H1 (cell line): ENCODE measurements at regions not wholly inside any gene's neighbourhood (a gene's known extent, or its start where the extent isn't known, plus 50 kb on each side); places are given as distances from the start of the nearest gene placed in this dataset.

Experiments
- CTCF ChIA-PET: fragments of 300-600 bp; sonication (Branson Sonifier 250); formaldehyde crosslinking; loops from one replicate; lab custom pipeline; 2021; ENCODE audit not compliant: partially characterized antibody; lab: Charles Lee
- POLR2A ChIA-PET: fragments of 300-600 bp; sonication (Branson Sonifier 250); formaldehyde crosslinking; loops from one replicate; lab custom pipeline; 2021; ENCODE audit warnings: inconsistent platforms; ENCODE audit not compliant: partially characterized antibody; lab: Charles Lee
- DNase-seq, 2 experiments: peaks; one replicate each; pipeline versions ENCODE4 v3.0.0 to v3.0.0-alpha.2; 2010 to 2022; ENCODE audit warnings: low spot score in 2 of 2, low read depth in 1 of 2, mixed read lengths in 1 of 2
- FAIRE-seq: peaks from 2 replicates; lab custom pipeline; 2011; peaks lifted over from hg19 to GRCh38; lab: Jason Lieb, UNC
- H2AFZ ChIP-seq: 2 replicates; pipeline ENCODE4 v1.8.1; 2012; ENCODE audit warnings: low read length, inconsistent platforms
- H2AK5ac ChIP-seq: 2 replicates; pipeline ENCODE4 v1.6.1; 2013; ENCODE audit warnings: low read depth, low read length
- H2BK120ac ChIP-seq: replicated peaks from 2 replicates; pipeline ENCODE3; 2013; ENCODE audit warnings: low read depth, low read length, inconsistent platforms
- H2BK12ac ChIP-seq: 2 replicates; pipeline ENCODE4 v1.6.1; 2013; ENCODE audit warnings: low read depth, low read length
- H2BK15ac ChIP-seq: 2 replicates; pipeline ENCODE4 v1.6.1; 2013; ENCODE audit warnings: low read length
- H2BK20ac ChIP-seq: 2 replicates; pipeline ENCODE4 v1.6.1; 2013; ENCODE audit warnings: low read length
- H2BK5ac ChIP-seq: 2 replicates; pipeline ENCODE4 v1.6.1; 2013; ENCODE audit warnings: low read depth, low read length
- H3K14ac ChIP-seq: 2 replicates; pipeline ENCODE4 v1.6.1; 2013; ENCODE audit warnings: inconsistent platforms; ENCODE audit not compliant: insufficient read length
- H3K18ac ChIP-seq: 2 replicates; pipeline ENCODE4 v1.6.1; 2013; ENCODE audit warnings: low read length; ENCODE audit errors: extremely low read depth
- H3K23ac ChIP-seq: 2 replicates; pipeline ENCODE4 v1.6.1; 2013; ENCODE audit warnings: inconsistent platforms; ENCODE audit not compliant: insufficient read length
- H3K23me2 ChIP-seq: 2 replicates; pipeline ENCODE4 v1.6.1; 2013; ENCODE audit warnings: low read depth, low read length
- H3K27ac ChIP-seq: 2 replicates; pipeline ENCODE4 v1.6.1; 2011; ENCODE audit warnings: low read depth, low read length, inconsistent platforms
- H3K27me3 ChIP-seq, 4 experiments: replicated peaks in 1 of 4; 1 replicate in 1 of 4; 2 replicates in 3 of 4; pipeline versions ENCODE4 v1.6.1 to v1.8.1; 2011 to 2013; ENCODE audit warnings: low read length in 3 of 4, mild to moderate bottlenecking in 3 of 4, inconsistent platforms in 2 of 4, mixed read lengths in 2 of 4, moderate library complexity in 1 of 4; ENCODE audit not compliant: control insufficient read depth in 3 of 4, insufficient read depth in 3 of 4; ENCODE audit errors: extremely low read depth in 1 of 4
- H3K36me3 ChIP-seq, 4 experiments: 2 replicates each; pipeline versions ENCODE4 v1.6.1 to v1.8.1; 2011 to 2013; ENCODE audit warnings: mild to moderate bottlenecking in 4 of 4, low read length in 3 of 4, moderate library complexity in 2 of 4, control low read depth in 1 of 4, inconsistent platforms in 1 of 4; ENCODE audit not compliant: insufficient read depth in 4 of 4, control insufficient read depth in 2 of 4
- H3K4ac ChIP-seq: replicated peaks from 2 replicates; pipeline ENCODE3; 2013; ENCODE audit warnings: low read length, low read depth, mixed read lengths, inconsistent platforms; ENCODE audit not compliant: insufficient read length
- H3K4me1 ChIP-seq, 4 experiments: replicated peaks in 1 of 4; 1 replicate in 1 of 4; 2 replicates in 3 of 4; pipeline versions ENCODE4 v1.6.1 to v1.8.1; 2011 to 2013; ENCODE audit warnings: low read length in 3 of 4, inconsistent platforms in 2 of 4, mixed read lengths in 1 of 4; ENCODE audit not compliant: insufficient read depth in 4 of 4, control insufficient read depth in 3 of 4
- H3K4me2 ChIP-seq, 2 experiments: 2 replicates each; pipeline versions ENCODE4 v1.6.1 to v1.8.1; 2011 to 2013; ENCODE audit warnings: low read depth in 2 of 2, low read length in 2 of 2, control low read depth in 1 of 2, inconsistent platforms in 1 of 2, mild to moderate bottlenecking in 1 of 2; ENCODE audit not compliant: insufficient read depth in 1 of 2
- H3K4me3 ChIP-seq, 4 experiments: fragments of 200-600, 300-600 bp in 1 of 4; sonication (generic), shearing (Covaris generic), sonication (Bioruptor Twin) in 1 of 4; 2 replicates each; pipeline versions ENCODE4 v1.5.1 to v1.8.1; 2011 to 2016; ENCODE audit warnings: low read length in 4 of 4, low read depth in 3 of 4, control low read depth in 2 of 4, inconsistent platforms in 2 of 4, mild to moderate bottlenecking in 2 of 4, mixed read lengths in 1 of 4, moderate library complexity in 1 of 4; ENCODE audit not compliant: insufficient read depth in 2 of 4; ENCODE audit errors: extremely low read depth in 1 of 4
- H3K56ac ChIP-seq: replicated peaks from 2 replicates; pipeline ENCODE3; 2013; ENCODE audit warnings: low read depth, mild to moderate bottlenecking, mixed read lengths, low read length, inconsistent platforms; ENCODE audit not compliant: insufficient read length
- H3K79me1 ChIP-seq: 2 replicates; pipeline ENCODE4 v1.6.1; 2013; ENCODE audit warnings: low read depth, low read length, control low read depth
- H3K79me2 ChIP-seq, 2 experiments: 2 replicates each; pipeline versions ENCODE4 v1.6.1 to v1.8.1; 2012 to 2013; ENCODE audit warnings: low read length in 2 of 2, mild to moderate bottlenecking in 2 of 2, inconsistent platforms in 1 of 2; ENCODE audit not compliant: insufficient read depth in 2 of 2, control insufficient read depth in 1 of 2
- H3K9ac ChIP-seq, 4 experiments: replicated peaks in 1 of 4; 1 replicate in 1 of 4; 2 replicates in 3 of 4; pipeline versions ENCODE4 v1.6.1 to v1.8.1; 2011 to 2013; ENCODE audit warnings: low read depth in 3 of 4, low read length in 3 of 4, control low read depth in 2 of 4, mild to moderate bottlenecking in 2 of 4, moderate library complexity in 2 of 4, inconsistent platforms in 1 of 4; ENCODE audit errors: extremely low read depth in 1 of 4
- H3K9me3 ChIP-seq, 2 experiments: 2 replicates each; pipeline versions ENCODE4 v1.6.1 to v1.8.1; 2012 to 2013; ENCODE audit warnings: mild to moderate bottlenecking in 2 of 2, moderate library complexity in 2 of 2, control low read depth in 1 of 2, inconsistent platforms in 1 of 2, low read depth in 1 of 2, low read length in 1 of 2, mixed read lengths in 1 of 2; ENCODE audit not compliant: insufficient read depth in 2 of 2
- H4K20me1 ChIP-seq, 2 experiments: replicated peaks in 1 of 2; 2 replicates each; pipeline versions ENCODE3 to v1.8.1; 2011 to 2013; ENCODE audit warnings: inconsistent platforms in 2 of 2, low read length in 2 of 2, mild to moderate bottlenecking in 1 of 2; ENCODE audit not compliant: insufficient read depth in 2 of 2, control insufficient read depth in 1 of 2
- H4K5ac ChIP-seq: 2 replicates; pipeline ENCODE4 v1.6.1; 2013; ENCODE audit warnings: low read length, low read depth, mixed read lengths, inconsistent platforms; ENCODE audit not compliant: insufficient read length
- H4K8ac ChIP-seq: 2 replicates; pipeline ENCODE4 v1.8.0; 2013; ENCODE audit warnings: mild to moderate bottlenecking, moderate library complexity, low read length, inconsistent platforms; ENCODE audit not compliant: insufficient read depth; ENCODE audit errors: extremely low read depth
- H4K91ac ChIP-seq: replicated peaks from 2 replicates; pipeline ENCODE3; 2013; ENCODE audit warnings: low read length, mixed read lengths, inconsistent platforms; ENCODE audit not compliant: insufficient read length
- EP300 ChIP-seq, 2 experiments: IDR thresholded peaks; 1 replicate in 1 of 2; 2 replicates in 1 of 2; pipeline ENCODE4 v1.6.1; 2011 to 2012; ENCODE audit warnings: low read depth in 2 of 2, low read length in 2 of 2, mild to moderate bottlenecking in 2 of 2, borderline replicate concordance in 1 of 2, inconsistent platforms in 1 of 2, moderate library complexity in 1 of 2
- JUN ChIP-seq: IDR thresholded peaks from 2 replicates; pipeline ENCODE4 v1.6.1; 2011; ENCODE audit warnings: low read depth, mild to moderate bottlenecking, improper control_type of control experiment, low read length
- NRF1 ChIP-seq: IDR thresholded peaks from 2 replicates; pipeline ENCODE4 v1.6.1; 2011; ENCODE audit warnings: mild to moderate bottlenecking, low read depth, low read length, improper control_type of control experiment
- RBBP5 ChIP-seq: IDR thresholded peaks from 2 replicates; pipeline ENCODE4 v1.7.1; 2012; ENCODE audit warnings: low read depth, mild to moderate bottlenecking, inconsistent platforms, low read length, moderate library complexity, borderline replicate concordance
- SUZ12 ChIP-seq: fragments of 200-600 bp; sonication (generic); IDR thresholded peaks from 2 replicates; pipeline ENCODE4 v1.6.1; 2012; ENCODE audit warnings: mild to moderate bottlenecking, inconsistent platforms, low read length, moderate library complexity, mixed read lengths
- WGBS, 2 experiments: shearing (Covaris generic) in 1 of 2; methylation state at CpG; one replicate each; pipeline versions ENCODE4 v1.1.6 to v1.1.7; 2013 to 2015; ENCODE audit warnings: low lambda C conversion rate in 2 of 2, mixed read lengths in 2 of 2, inconsistent platforms in 1 of 2, low coverage in 1 of 2, missing lambda C conversion rate in 1 of 2; ENCODE audit not compliant: insufficient replicate concordance in 2 of 2, insufficient coverage in 1 of 2, insufficient read length in 1 of 2; ENCODE audit errors: extremely low coverage in 1 of 2, missing lambda C conversion rate in 1 of 2; 5-methylcytosine and 5-hydroxymethylcytosine counted together
- TF ChIP-seq, protein P1 (sequence below): IDR thresholded peaks from 2 replicates; pipeline ENCODE4 v1.6.1; 2012; ENCODE audit warnings: inconsistent platforms

GRCh38 chr2:24424387-24424786, 64.1 kb upstream of the ITSN2 start:
- no peaks in the 10 kb centered on the region for H4K20me1 ChIP-seq
- H2AK5ac ChIP-seq, result no peak overlapping the region
- H3K79me1 ChIP-seq, result no peaks in the 10 kb centered on the region
- no peaks in the 10 kb centered on the region for H3K79me2 ChIP-seq
- FAIRE-seq, result no peak
- no peak overlapping the region for H2AFZ ChIP-seq
- no peak overlapping the region for H2BK15ac ChIP-seq
- POLR2A ChIA-PET, result interaction anchor here (0.9 kb wide), 1 partner anchor 69 kb away, joined by 3 read pairs; no protein-coding TSS in a partner anchor
- H3K23me2 ChIP-seq, result no peaks in the 10 kb centered on the region
- CTCF ChIA-PET, result interaction anchor here (0.9 to 3.8 kb wide), 3 partner anchors 14 to 706 kb away, joined by 3 to 31 read pairs (median 12); no protein-coding TSS in a partner anchor
- DNase-seq, result no peak
- H3K4ac ChIP-seq, result no peak overlapping the region
- no peak overlapping the region for H3K9ac ChIP-seq
- no peaks in the 10 kb centered on the region for H3K9me3 ChIP-seq
- no peaks in the 10 kb centered on the region; a peak in 1 of 7 replicates for H3K4me1 ChIP-seq
- no peak overlapping the region for H2BK20ac ChIP-seq
- H2BK5ac ChIP-seq, result no peak overlapping the region
- H2BK120ac ChIP-seq, result no peak overlapping the region
- no peak overlapping the region for H4K91ac ChIP-seq
- no peak overlapping the region for H3K4me2 ChIP-seq
- no peak overlapping the region for H3K18ac ChIP-seq
- H4K5ac ChIP-seq, result no peak overlapping the region
- H3K27ac ChIP-seq, result no peak overlapping the region
- H3K36me3 ChIP-seq, result no peaks in the 10 kb centered on the region
- H3K14ac ChIP-seq, result no peak overlapping the region
- no peak overlapping the region for H2BK12ac ChIP-seq
- no peaks in the 10 kb centered on the region for H3K27me3 ChIP-seq
- H3K23ac ChIP-seq, result no peak overlapping the region
- H4K8ac ChIP-seq, result no peak overlapping the region
- no peak overlapping the region for H3K56ac ChIP-seq
- 86% methylated on average over 3 of the region's 3 CpGs; no CpG with 5 or more reads in 1 of the 2 experiments for WGBS, 2 experiments
- H3K4me3 ChIP-seq, result no peak overlapping the region
- TF ChIP-seq JUN (no peak), NRF1 (no peak), SUZ12 (no peak), EP300 (IDR thresholded peaks at IDR 0.05; ENCODE audit: borderline replicate concordance in 1 of 2, low read depth in 2 of 2, low read length in 2 of 2) (no peak), RBBP5 (no peak)
- TF ChIP-seq, protein P1, sequence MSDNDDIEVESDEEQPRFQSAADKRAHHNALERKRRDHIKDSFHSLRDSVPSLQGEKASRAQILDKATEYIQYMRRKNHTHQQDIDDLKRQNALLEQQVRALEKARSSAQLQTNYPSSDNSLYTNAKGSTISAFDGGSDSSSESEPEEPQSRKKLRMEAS, result no peak
